CD8-positive, alpha-beta memory T cell (primary cell): ENCODE measurements at regions not wholly inside any gene's neighbourhood (a gene's known extent, or its start where the extent isn't known, plus 50 kb on each side); places are given as distances from the start of the nearest gene placed in this dataset.

ENCODE experiments used
- CTCF ChIA-PET: fragments of 350-600 bp; sonication (Branson Sonifier 250); formaldehyde crosslinking; loops from one replicate; lab custom pipeline; 2021; ENCODE audit warnings: antibody characterized with exemption; lab: Charles Lee
- POLR2A ChIA-PET: fragments of 350-600 bp; sonication (Branson Sonifier 250); formaldehyde crosslinking; loops from one replicate; lab custom pipeline; 2021; ENCODE audit warnings: antibody characterized with exemption; lab: Charles Lee
- DNase-seq, 5 donors: peaks; one replicate each; pipeline versions ENCODE4 v3.0.0 to v3.0.0-alpha.2; 2020 to 2022; ENCODE audit warnings: mixed read lengths in 1 of 5
- H3K27ac ChIP-seq: one replicate; pipeline ENCODE4 v1.7.0; 2013; ENCODE audit warnings: low read depth, mild to moderate bottlenecking, low read length, moderate library complexity
- H3K27me3 ChIP-seq: 2 replicates; pipeline ENCODE4 v1.7.0; 2013; ENCODE audit warnings: low read length, mild to moderate bottlenecking; ENCODE audit not compliant: insufficient read depth, poor library complexity, severe bottlenecking
- H3K36me3 ChIP-seq: 2 replicates; pipeline ENCODE4 v1.7.0; 2013; ENCODE audit warnings: mild to moderate bottlenecking, low read length, moderate library complexity; ENCODE audit not compliant: insufficient read depth
- H3K4me1 ChIP-seq: 2 replicates; pipeline ENCODE4 v1.7.0; 2013; ENCODE audit warnings: mild to moderate bottlenecking, low read length, moderate library complexity; ENCODE audit not compliant: insufficient read depth
- H3K4me3 ChIP-seq: 2 replicates; pipeline ENCODE4 v1.7.0; 2013; ENCODE audit warnings: mild to moderate bottlenecking, low read length
- H3K9me3 ChIP-seq: 2 replicates; pipeline ENCODE4 v1.7.0; 2013; ENCODE audit warnings: mild to moderate bottlenecking, low read length
- H3K27ac Mint-ChIP-seq, 8 donors: one replicate each; pipeline ENCODE4 v1.8.0; 2020 to 2021; ENCODE audit warnings: mixed read lengths in 8 of 8, mild to moderate bottlenecking in 6 of 8, inconsistent platforms in 3 of 8, moderate library complexity in 3 of 8
- H3K27me3 Mint-ChIP-seq, 2 donors: one replicate each; pipeline ENCODE4 v1.8.0; 2020 to 2021; ENCODE audit warnings: mixed read lengths in 2 of 2, mild to moderate bottlenecking in 1 of 2, moderate library complexity in 1 of 2
- H3K36me3 Mint-ChIP-seq, 3 donors: one replicate each; pipeline ENCODE4 v1.8.0; 2020 to 2021; ENCODE audit warnings: mixed read lengths in 3 of 3, inconsistent platforms in 1 of 3, mild to moderate bottlenecking in 1 of 3
- H3K4me1 Mint-ChIP-seq, 3 donors: one replicate each; pipeline ENCODE4 v1.8.0; 2020 to 2021; ENCODE audit warnings: mixed read lengths in 3 of 3, inconsistent platforms in 1 of 3, mild to moderate bottlenecking in 1 of 3
- H3K4me3 Mint-ChIP-seq, 7 donors: one replicate each; pipeline ENCODE4 v1.8.0; 2020 to 2021; ENCODE audit warnings: mixed read lengths in 7 of 7, mild to moderate bottlenecking in 6 of 7, moderate library complexity in 4 of 7, inconsistent platforms in 2 of 7
- H3K9me3 Mint-ChIP-seq, 5 donors: one replicate each; pipeline ENCODE4 v1.8.0; 2020 to 2022; ENCODE audit warnings: mixed read lengths in 5 of 5, mild to moderate bottlenecking in 3 of 5, moderate library complexity in 2 of 5, inconsistent platforms in 1 of 5

DNA sequence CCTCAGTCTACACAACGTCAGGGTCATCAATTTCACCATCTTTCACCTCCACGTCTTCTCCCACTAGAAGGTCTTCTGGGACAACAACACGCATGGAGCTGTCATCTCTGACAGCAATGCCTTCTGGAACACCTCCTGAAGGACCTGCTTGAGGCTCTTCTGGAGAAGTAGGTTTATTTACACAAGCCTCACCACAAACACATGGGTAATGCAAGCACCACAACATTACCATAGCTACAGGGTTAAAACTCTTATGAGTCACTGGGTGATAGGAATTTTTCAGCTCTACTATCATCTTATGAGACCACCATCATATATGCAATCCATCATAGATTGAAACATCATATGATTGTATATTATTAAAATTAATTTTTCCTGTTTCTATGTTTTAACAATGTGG lies 215.4 kb downstream of the CHD9NB start:
- Mint-ChIP-seq H3K4me3 (no peak overlapping the region), H3K4me1 (no peaks in the 10 kb centered on the region), H3K27me3 (peaks cover 0 to 3% of the 10 kb centered on the region in 2 donors), H3K36me3 (no peaks in the 10 kb centered on the region), H3K27ac (no peak overlapping the region), H3K9me3 (peaks cover 0 to 2% (median 0%) of the 10 kb centered on the region in 5 donors)
- H3K4me1 ChIP-seq, result no peaks in the 10 kb centered on the region
- no peaks in the 10 kb centered on the region for H3K9me3 ChIP-seq
- H3K4me3 ChIP-seq, result no peak overlapping the region
- ChIA-PET CTCF (no interaction called here), POLR2A (no interaction called here)
- no peaks in the 10 kb centered on the region for H3K36me3 ChIP-seq
- DNase-seq, result no peak
- no peak overlapping the region for H3K27ac ChIP-seq
- no peaks in the 10 kb centered on the region for H3K27me3 ChIP-seq

DNA sequence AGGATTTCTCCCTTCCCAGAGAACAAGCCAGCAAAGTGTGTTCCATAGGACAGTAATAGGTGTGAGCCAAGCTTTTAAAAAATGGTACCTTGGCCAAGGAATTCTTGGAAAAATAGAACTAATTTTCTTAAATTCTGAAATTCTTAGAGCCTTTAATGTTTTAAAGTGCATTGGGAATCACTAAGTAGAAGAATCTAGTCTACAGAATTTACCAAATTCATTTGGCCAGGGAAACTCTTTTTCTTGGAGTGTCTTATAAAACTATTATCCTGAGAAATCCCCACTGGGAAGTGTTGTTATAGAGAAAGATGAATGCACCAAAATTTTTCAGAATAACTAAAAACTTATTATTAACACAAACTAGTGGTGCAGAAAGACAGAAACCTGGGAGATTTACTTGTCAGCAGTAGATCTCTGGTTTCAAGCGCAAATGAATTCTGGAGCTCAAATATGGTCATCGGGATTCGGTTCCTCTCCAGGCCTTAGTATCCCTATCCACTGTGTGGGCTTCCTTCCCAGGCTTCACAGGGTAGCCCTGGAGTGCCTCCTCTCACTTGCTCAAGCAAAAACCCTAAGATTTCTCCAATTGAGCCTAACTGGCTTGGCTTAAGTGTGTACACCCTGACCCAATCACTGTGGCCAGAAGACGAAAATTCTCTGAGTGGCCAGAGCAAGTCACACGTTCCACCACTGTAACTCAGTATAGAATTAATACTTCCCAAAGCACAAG lies 217.8 kb downstream of the CHD9NB start:
- no peak overlapping the region for H3K27ac ChIP-seq
- DNase-seq, result no peak
- H3K27me3 ChIP-seq, result no peaks in the 10 kb centered on the region
- H3K36me3 ChIP-seq, result no peaks in the 10 kb centered on the region
- H3K36me3 Mint-ChIP-seq, result no peaks in the 10 kb centered on the region
- ChIA-PET CTCF (no interaction called here), POLR2A (no interaction called here)
- no peak overlapping the region for H3K4me3 ChIP-seq
- peaks cover 0 to 2% (median 0%) of the 10 kb centered on the region in 5 donors for H3K9me3 Mint-ChIP-seq
- H3K4me1 ChIP-seq, result no peaks in the 10 kb centered on the region
- no peak overlapping the region for H3K4me3 Mint-ChIP-seq
- H3K27ac Mint-ChIP-seq, result no peak overlapping the region
- H3K27me3 Mint-ChIP-seq, result no peaks in the 10 kb centered on the region
- H3K9me3 ChIP-seq, result no peaks in the 10 kb centered on the region
- H3K4me1 Mint-ChIP-seq, result no peaks in the 10 kb centered on the region

DNA sequence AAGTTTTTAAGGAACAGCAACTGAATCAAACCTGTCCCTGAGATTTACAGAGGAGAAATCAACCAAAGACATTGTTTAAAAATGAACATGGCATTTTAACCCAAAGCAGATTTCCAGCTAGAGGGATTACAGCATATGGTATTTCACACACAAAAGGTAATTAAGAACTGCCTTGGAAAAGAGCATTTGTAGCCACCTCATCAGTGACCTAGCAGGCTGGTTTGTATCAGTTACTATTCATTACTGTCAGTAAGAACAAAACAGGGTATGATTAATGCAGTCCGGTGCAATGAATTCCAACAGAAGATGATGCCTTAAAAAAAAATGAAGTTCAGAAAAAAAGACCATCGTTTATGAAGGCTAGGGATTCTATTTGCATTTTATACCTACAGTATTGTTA lies 219.9 kb downstream of the CHD9NB start:
- H3K27ac Mint-ChIP-seq, result no peak overlapping the region
- no peak for DNase-seq
- H3K9me3 Mint-ChIP-seq, result peaks cover 0 to 2% (median 0%) of the 10 kb centered on the region in 5 donors
- Histone ChIP-seq H3K4me3 (no peak overlapping the region), H3K27me3 (no peaks in the 10 kb centered on the region), H3K27ac (no peak overlapping the region), H3K4me1 (no peaks in the 10 kb centered on the region), H3K9me3 (no peaks in the 10 kb centered on the region), H3K36me3 (no peaks in the 10 kb centered on the region)
- H3K36me3 Mint-ChIP-seq, result no peaks in the 10 kb centered on the region
- CTCF ChIA-PET, result no interaction called here
- H3K27me3 Mint-ChIP-seq, result no peaks in the 10 kb centered on the region
- no peak overlapping the region for H3K4me3 Mint-ChIP-seq
- H3K4me1 Mint-ChIP-seq, result no peaks in the 10 kb centered on the region
- POLR2A ChIA-PET, result no interaction called here

DNA sequence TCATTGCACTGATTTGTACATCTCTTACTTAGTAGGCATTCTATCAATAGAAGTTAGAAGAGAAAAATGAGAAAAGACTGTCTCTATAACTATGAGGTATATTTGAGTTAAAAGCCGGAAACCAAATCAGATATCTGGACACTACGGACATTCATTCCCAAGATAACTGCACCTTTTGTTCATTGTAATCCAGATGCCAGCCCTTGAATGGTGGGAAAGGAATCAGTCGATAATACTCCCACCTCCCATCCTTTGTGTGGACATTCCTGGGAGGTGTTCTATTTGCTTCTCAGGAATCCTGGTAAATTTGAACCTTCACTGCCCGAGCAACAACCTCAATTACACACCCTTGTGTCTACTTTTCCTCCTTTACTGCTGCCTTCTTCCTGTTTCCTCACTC lies 225.2 kb downstream of the CHD9NB start:
- Histone ChIP-seq H3K4me1 (no peaks in the 10 kb centered on the region), H3K27me3 (no peaks in the 10 kb centered on the region), H3K36me3 (no peaks in the 10 kb centered on the region), H3K27ac (no peak overlapping the region), H3K4me3 (no peak overlapping the region), H3K9me3 (no peaks in the 10 kb centered on the region)
- ChIA-PET POLR2A (no interaction called here), CTCF (no interaction called here)
- Mint-ChIP-seq H3K36me3 (no peaks in the 10 kb centered on the region), H3K9me3 (peaks cover 0 to 4% (median 0%) of the 10 kb centered on the region in 5 donors), H3K27me3 (peaks cover 0 to 1% of the 10 kb centered on the region in 2 donors), H3K4me1 (no peaks in the 10 kb centered on the region), H3K27ac (no peak overlapping the region), H3K4me3 (no peak overlapping the region)
- DNase-seq, result no peak

DNA sequence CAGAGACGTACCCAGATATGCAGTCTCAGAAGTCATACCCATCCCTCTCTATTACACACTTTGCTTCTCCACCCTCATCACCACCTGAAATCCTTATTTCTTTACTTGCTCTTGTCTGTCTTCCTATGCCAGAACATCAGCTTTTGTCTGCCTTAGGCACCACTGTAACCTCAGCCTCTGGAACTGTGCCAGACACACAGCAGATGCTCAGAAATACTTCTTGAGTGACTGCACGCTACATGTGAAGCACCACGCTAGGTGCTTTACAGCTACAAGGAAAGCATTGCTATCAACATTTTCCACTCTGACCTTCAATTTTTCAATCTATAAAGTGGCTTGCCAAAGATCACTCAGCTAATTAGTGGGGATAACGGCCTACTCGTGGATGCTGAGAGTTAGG lies 226.8 kb downstream of the CHD9NB start:
- no peaks in the 10 kb centered on the region for H3K36me3 Mint-ChIP-seq
- Histone ChIP-seq H3K9me3 (no peaks in the 10 kb centered on the region), H3K4me1 (no peaks in the 10 kb centered on the region), H3K4me3 (no peak overlapping the region), H3K27me3 (no peaks in the 10 kb centered on the region), H3K36me3 (no peaks in the 10 kb centered on the region), H3K27ac (no peak overlapping the region)
- ChIA-PET POLR2A (no interaction called here), CTCF (no interaction called here)
- H3K9me3 Mint-ChIP-seq, result peaks cover 0 to 4% (median 0%) of the 10 kb centered on the region in 5 donors
- no peak for DNase-seq
- H3K4me3 Mint-ChIP-seq, result no peak overlapping the region
- H3K27ac Mint-ChIP-seq, result no peak overlapping the region
- peaks cover 0 to 1% of the 10 kb centered on the region in 2 donors for H3K27me3 Mint-ChIP-seq
- no peaks in the 10 kb centered on the region for H3K4me1 Mint-ChIP-seq

DNA sequence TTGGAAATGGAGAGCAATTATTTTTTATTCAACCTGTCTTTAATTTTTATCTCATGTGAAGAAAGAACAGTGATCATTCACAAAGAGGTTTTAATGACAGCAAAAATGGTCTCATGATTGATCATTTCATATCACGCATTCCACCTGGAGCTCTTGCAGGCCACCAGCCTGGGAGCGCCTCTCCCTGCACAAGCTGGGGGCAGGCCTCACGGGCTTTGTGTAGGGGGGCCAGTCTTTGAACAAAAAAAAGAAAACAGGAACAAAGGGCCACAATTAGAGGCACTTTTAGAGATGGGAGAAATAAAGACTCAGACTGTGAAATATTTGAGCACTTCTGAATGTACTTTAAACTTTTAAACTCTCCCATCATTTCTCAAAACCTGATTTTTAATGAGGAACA lies 232.9 kb downstream of the CHD9NB start:
- ChIA-PET CTCF (no interaction called here), POLR2A (no interaction called here)
- H3K27me3 ChIP-seq, result no peaks in the 10 kb centered on the region
- no peak overlapping the region for H3K4me3 Mint-ChIP-seq
- no peaks in the 10 kb centered on the region for H3K36me3 Mint-ChIP-seq
- H3K4me1 ChIP-seq, result no peaks in the 10 kb centered on the region
- no peaks in the 10 kb centered on the region for H3K4me1 Mint-ChIP-seq
- peaks cover 0 to 2% of the 10 kb centered on the region in 2 donors for H3K27me3 Mint-ChIP-seq
- no peak overlapping the region for H3K27ac ChIP-seq
- no peaks in the 10 kb centered on the region for H3K9me3 ChIP-seq
- no peak overlapping the region for H3K4me3 ChIP-seq
- no peak overlapping the region for H3K27ac Mint-ChIP-seq
- peaks cover 0 to 2% (median 0%) of the 10 kb centered on the region in 5 donors for H3K9me3 Mint-ChIP-seq
- no peak for DNase-seq
- no peaks in the 10 kb centered on the region for H3K36me3 ChIP-seq

DNA sequence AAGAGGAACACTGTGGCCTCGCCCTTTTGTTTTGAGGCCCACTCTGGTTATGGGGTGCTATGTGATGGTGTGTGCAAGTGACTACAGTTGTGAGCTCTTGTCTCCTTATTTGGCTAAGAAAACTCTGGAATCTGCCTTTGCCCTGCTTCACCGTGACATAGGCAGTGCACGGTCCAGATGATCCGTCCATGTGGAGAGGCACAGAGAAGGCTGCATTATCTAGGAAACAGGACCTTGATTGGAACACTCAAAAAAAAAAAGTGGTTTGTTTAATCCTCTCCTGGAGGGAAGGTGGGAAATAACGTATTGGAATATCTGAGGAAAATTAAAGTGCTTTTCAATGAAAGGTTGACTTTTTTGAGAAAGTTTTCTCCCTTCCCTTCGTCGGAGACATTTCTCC lies 233.3 kb downstream of the CHD9NB start:
- CTCF ChIA-PET, result no interaction called here
- H3K4me1 Mint-ChIP-seq, result no peaks in the 10 kb centered on the region

DNA sequence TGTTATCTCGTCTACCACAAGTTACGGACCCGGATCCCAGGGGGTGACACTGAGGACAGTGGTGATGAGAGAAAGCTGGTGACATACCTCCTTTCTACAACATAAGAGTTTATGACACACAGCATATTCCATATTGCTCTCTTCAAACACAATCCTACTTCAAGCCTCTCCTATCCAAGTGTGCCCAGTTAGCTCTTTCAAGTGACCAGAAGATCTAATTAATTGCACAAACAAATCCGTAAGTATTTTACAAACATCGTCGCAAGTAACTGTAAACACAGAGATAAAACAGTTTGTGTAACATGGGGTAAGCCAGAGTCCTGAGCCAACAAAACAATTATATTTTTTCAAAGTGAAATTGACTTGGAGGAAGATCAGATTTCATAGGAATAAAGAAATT lies 235.0 kb downstream of the CHD9NB start:
- ChIA-PET CTCF (no interaction called here), POLR2A (no interaction called here)
- Mint-ChIP-seq H3K4me1 (no peaks in the 10 kb centered on the region), H3K9me3 (peaks cover 0 to 3% (median 0%) of the 10 kb centered on the region in 5 donors), H3K4me3 (no peak overlapping the region), H3K36me3 (no peaks in the 10 kb centered on the region), H3K27ac (no peak overlapping the region), H3K27me3 (peaks cover 0 to 2% of the 10 kb centered on the region in 2 donors)
- Histone ChIP-seq H3K4me3 (no peak overlapping the region), H3K9me3 (no peaks in the 10 kb centered on the region), H3K27me3 (no peaks in the 10 kb centered on the region), H3K36me3 (no peaks in the 10 kb centered on the region), H3K27ac (no peak overlapping the region), H3K4me1 (no peaks in the 10 kb centered on the region)
- no peak for DNase-seq

More for the DNA sequence above, 233.3 kb downstream of the CHD9NB start:
- Histone ChIP-seq H3K36me3 (no peaks in the 10 kb centered on the region), H3K4me1 (no peaks in the 10 kb centered on the region), H3K4me3 (no peak overlapping the region), H3K9me3 (no peaks in the 10 kb centered on the region), H3K27me3 (no peaks in the 10 kb centered on the region), H3K27ac (no peak overlapping the region)
- H3K9me3 Mint-ChIP-seq, result peaks cover 0 to 2% (median 0%) of the 10 kb centered on the region in 5 donors
- no peak overlapping the region for H3K27ac Mint-ChIP-seq
- POLR2A ChIA-PET, result no interaction called here
- peaks cover 0 to 2% of the 10 kb centered on the region in 2 donors for H3K27me3 Mint-ChIP-seq
- H3K36me3 Mint-ChIP-seq, result no peaks in the 10 kb centered on the region
- no peak overlapping the region for H3K4me3 Mint-ChIP-seq
- DNase-seq, result no peak
